Activated naive CD4-positive, alpha-beta T cell treated with Interleukin-2 at 50 U/mL for 16 hours (primary cell): ENCODE measurements at regions not wholly inside any gene's neighbourhood (a gene's known extent, or its start where the extent isn't known, plus 50 kb on each side); places are given as distances from the start of the nearest gene placed in this dataset.
"Not testable (repeated sequence)": the region's sequence is repeated elsewhere in the genome, so short reads cannot be mapped to it uniquely, and the experiment has no call there.

Source experiments
- DNase-seq: peaks from one replicate; pipeline ENCODE4 v3.0.0-alpha.2; 2020

GRCh38 chr16:54985156-54985555, 54.5 kb downstream of the IRX5 start:
- no peak for DNase-seq

DNA sequence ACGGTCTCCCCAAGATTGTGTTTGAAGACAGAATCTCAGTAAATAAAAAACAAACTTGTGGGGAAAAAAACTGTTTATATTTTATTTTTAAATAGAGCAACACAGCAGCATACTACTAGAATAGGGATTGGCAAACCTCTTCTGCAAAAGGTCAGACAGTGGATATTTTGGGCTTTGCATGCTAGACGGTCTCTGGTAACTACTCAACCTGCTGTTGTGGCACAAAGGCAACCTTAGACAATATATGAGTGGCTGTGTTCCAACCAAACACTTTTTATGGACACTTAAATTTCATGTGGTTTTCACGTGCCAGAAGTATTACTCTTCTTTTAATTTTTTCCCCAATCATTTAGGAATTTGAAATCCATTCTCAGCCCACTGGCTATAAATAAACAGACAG, 55.0 kb downstream of the IRX5 start:
- DNase-seq, result no peak

GRCh38 chr16:54986409-54986808, 55.7 kb downstream of the IRX5 start:
- no peak for DNase-seq

DNA sequence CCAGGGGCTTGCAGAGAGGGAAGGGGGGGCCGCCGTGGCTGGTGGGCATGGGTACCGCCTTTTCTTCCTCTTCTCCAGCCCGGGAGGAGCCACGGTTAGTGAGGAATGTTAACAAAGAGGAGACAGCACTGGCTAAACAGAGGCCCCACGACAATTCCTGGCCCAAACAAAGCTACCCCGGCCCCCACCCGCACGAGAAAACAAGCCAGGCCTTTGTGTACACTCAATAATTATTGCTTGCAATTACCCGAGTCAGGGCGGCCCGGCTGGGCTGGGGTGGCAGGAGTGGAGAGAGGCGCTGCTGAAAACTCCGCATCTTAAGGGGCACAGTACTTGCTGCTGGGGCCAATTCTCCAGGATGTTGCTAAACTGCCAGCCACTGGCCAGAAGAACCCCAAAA, 56.4 kb downstream of the IRX5 start:
- DNase-seq, result no peak

- DNase-seq, result no peak
Measured at GRCh38 chr16:54991525-54991924, 60.9 kb downstream of the IRX5 start.

DNA sequence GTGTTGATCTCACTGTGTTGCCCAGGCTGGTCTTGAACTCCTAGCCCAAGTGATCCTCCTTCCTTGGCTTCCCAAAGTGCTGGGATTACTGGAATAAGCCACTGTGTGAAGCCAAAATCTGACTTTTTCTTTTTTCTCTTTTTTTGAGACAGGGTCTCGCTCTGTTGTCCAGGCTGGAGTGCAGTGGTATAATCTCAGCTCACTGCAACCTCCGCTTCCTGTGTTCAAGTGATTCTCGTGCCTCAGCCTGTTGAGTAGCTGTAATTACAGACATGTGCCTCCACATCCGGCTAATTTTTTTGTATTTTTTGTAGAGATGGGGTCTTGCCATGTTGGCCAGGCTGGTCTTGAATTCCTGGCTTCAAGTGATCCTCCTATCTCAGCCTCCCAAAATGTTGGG, 61.3 kb downstream of the IRX5 start:
- not testable (repeated sequence) for DNase-seq

GRCh38 chr16:54993106-54993895, 62.6 kb downstream of the IRX5 start:
- DNase-seq, result no peak

DNA sequence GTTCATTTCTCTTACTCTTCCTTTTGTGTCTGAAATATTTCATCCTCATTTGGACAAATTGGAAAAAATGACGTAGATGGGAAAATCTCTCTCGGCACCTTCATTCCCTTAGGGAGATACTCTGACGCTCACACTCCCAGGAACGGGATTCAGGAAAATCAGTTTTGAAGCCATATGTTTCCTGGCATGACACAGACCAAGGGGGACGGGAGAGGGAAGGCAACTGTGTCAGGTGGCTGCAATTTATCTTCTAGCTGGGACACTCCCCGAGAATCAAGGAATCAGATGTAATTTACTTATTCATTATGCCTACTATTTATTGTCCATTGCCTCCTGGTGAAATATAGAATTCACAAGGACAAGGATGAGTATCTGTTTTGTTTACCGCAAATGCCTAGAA, 65.5 kb downstream of the IRX5 start:
- DNase-seq, result no peak

GRCh38 chr16:54998834-54999233, 68.2 kb downstream of the IRX5 start:
- no peak for DNase-seq

GRCh38 chr16:54999481-54999880, 68.8 kb downstream of the IRX5 start:
- DNase-seq, result no peak

DNA sequence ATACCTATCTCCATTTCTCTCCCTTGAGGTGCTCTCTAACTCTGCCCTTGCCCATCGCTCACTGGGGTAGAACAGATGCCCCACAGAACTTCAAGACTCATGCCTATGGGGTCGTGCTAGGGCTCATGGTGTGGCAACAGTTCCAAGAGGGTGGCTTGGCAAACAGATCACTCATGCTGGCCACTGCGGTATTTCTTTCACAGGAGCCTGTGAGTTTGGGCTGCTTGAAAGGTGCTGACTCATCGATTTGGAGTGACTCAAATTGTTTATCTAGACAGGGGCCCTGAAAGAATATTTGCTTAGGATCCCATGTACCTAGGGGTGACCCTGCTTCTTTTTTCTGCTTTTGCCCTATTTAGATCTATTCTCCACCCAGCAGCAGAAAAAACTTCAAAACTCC, 69.9 kb downstream of the IRX5 start:
- DNase-seq, result no peak

- DNase-seq, result no peak
Measured at GRCh38 chr16:55001931-55002330, 71.3 kb downstream of the IRX5 start.

- DNase-seq, result no peak
Measured at GRCh38 chr16:55002419-55002818, 71.8 kb downstream of the IRX5 start.

- no peak for DNase-seq
Measured at GRCh38 chr16:55003306-55003705, 72.6 kb downstream of the IRX5 start.

GRCh38 chr16:55003916-55004315, 73.3 kb downstream of the IRX5 start:
- no peak for DNase-seq

DNA sequence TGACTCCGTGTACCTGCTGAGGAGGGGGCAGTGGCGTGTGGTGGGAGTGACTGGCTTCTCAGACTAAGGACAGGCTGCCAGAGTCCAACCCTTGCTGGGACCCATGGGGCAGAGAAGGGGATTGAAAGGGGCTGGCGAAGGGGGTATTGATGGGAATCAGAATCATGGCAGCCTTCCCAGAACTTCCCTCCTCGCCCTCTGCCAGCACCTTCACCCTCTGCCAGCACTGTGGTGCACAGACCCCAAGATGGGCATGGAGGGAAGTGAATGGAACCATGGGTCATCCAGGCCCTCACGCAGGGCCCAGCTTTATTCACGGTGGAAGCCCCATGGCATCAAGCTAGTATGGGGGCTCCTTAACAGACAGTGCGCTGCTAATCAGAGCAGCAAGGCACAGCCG, 76.8 kb downstream of the IRX5 start:
- DNase-seq, result no peak

- no peak for DNase-seq
Measured at GRCh38 chr16:55008836-55009510, 78.3 kb downstream of the IRX5 start.

GRCh38 chr16:55009581-55009980, 78.9 kb downstream of the IRX5 start:
- no peak for DNase-seq

GRCh38 chr16:55010492-55011160, 80.0 kb downstream of the IRX5 start:
- no peak for DNase-seq

- DNase-seq, result no peak
Measured at GRCh38 chr16:55012362-55012761, 81.7 kb downstream of the IRX5 start.

DNA sequence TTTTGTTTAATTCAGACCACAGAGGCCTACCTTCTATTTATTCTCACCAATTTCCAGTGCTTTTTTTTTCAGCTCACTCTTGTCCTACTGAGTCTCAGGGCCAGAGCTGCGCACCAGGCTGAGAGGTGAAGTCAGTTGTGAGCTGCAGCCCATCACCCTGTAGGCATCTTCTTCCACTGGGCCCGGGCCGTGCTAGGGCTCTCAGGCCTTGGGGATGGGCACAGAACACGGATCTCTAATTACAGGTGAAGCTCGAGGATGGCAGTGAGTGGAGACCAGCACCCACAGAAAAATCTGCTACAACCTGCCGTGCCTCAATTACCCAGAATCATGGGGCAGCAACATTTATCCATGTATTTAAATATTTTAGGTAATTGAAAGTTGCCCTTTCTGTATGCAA, 82.1 kb downstream of the IRX5 start:
- DNase-seq, result no peak

DNA sequence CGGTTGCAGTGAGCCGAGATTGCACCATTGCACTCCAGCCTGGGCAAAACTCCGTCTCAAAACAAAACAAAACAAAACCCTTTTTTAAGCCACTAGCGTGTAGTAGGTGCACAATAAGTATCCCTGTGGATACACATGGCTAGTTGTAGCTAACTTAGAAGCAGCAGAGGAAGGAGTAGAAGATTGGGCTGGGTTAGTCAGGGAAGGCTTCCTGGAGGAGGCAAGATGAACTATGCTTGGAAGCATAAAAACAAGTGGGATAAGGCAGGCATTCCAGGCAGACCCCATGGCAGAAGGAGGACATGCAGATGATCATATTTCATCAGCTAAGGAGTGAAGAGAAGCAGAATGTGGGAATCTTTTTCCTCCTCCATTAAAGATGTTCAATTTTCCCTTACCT, 83.4 kb downstream of the IRX5 start:
- no peak for DNase-seq

GRCh38 chr16:55015181-55015913, 84.7 kb downstream of the IRX5 start:
- no peak for DNase-seq
